Thyroid gland (tissue), 4 donors: ENCODE measurements at regions not wholly inside any gene's neighbourhood (a gene's known extent, or its start where the extent isn't known, plus 50 kb on each side); places are given as distances from the start of the nearest gene placed in this dataset.

Source experiments
- DNase-seq, 2 donors: peaks; one replicate each; pipeline ENCODE4 v3.0.0-alpha.2; 2019
- H3K27ac ChIP-seq, 3 donors: fragments of 200-600 bp; sonication (generic); 1 replicate in 2 of 3; 2 replicates in 1 of 3; pipeline ENCODE4 v1.5.1; 2016 to 2019; ENCODE audit warnings: mild to moderate bottlenecking in 1 of 3, moderate library complexity in 1 of 3
- H3K27me3 ChIP-seq: fragments of 200-600 bp; sonication (generic); one replicate; pipeline ENCODE4 v1.5.1; 2019
- H3K36me3 ChIP-seq, 2 donors: fragments of 200-600 bp; sonication (generic); one replicate each; pipeline ENCODE4 v1.5.1; 2016 to 2019
- H3K4me1 ChIP-seq, 2 donors: fragments of 200-600 bp; sonication (generic); one replicate each; pipeline ENCODE4 v1.5.1; 2017 to 2019
- H3K4me3 ChIP-seq, 3 donors: fragments of 200-600 bp; sonication (generic); replicated peaks in 1 of 3; 1 replicate in 2 of 3; 2 replicates in 1 of 3; pipeline ENCODE4 v1.5.1; 2016; ENCODE audit warnings: mild to moderate bottlenecking in 1 of 3
- H3K9me3 ChIP-seq: fragments of 200-600 bp; sonication (generic); one replicate; pipeline ENCODE4 v1.5.1; 2017
- POLR2A ChIP-seq, 2 donors: fragments of 450-650 bp; IDR thresholded peaks; one replicate each; pipeline ENCODE4 v1.6.1; 2017; ENCODE audit warnings: antibody characterized with exemption in 2 of 2, mild to moderate bottlenecking in 2 of 2, moderate library complexity in 1 of 2
- WGBS, 2 donors: methylation state at CpG; one replicate each; pipeline ENCODE4 v1.1.5; 2017; 5-methylcytosine and 5-hydroxymethylcytosine counted together
- intact Hi-C: fragments of 100-400 bp; cut with DNase I; formaldehyde crosslinking; loops from one replicate; pipeline ENCODE4 v1.15.1; 2023
- TF ChIP-seq, protein P1 (sequence below), 6 experiments: fragments of 200-600 bp in 3 of 6; fragments of 450-650 bp in 3 of 6; sonication (generic) in 3 of 6; IDR thresholded peaks; one replicate each; pipeline ENCODE4 v1.5.1; 2016 to 2019; ENCODE audit warnings: antibody characterized with exemption in 6 of 6, mild to moderate bottlenecking in 2 of 6, inconsistent platforms in 1 of 6, moderate library complexity in 1 of 6

DNA sequence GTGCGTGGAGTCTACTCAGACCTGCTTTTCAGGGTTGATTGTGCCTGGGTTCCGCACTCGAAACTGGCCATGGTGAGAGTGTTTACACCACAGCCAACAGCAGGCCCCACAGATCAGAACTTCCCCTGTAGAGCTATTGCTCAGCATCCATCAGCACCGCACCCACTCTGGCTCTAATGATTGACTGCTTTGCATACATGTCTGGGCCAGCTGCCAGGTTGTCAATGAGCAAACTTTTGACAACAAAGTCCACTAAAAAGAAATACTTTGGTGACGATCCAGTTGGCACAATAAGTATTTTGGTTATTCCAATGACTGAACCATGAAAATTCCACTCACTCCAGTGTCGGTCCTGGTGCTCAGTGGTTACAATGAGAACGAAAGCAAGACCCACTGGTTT lies 190.7 kb downstream of the FOXL1 start:
- Histone ChIP-seq H3K27ac (no peak overlapping the region), H3K4me3 (no peak overlapping the region), H3K9me3 (no peaks in the 10 kb centered on the region), H3K27me3 (no peaks in the 10 kb centered on the region), H3K4me1 (peaks cover 0 to 6% of the 10 kb centered on the region in 2 donors), H3K36me3 (no peaks in the 10 kb centered on the region)
- WGBS, 2 donors, result 36 to 49% methylated on average over 6 to 7 of the region's 7 CpGs
- DNase-seq, result peak; percentile 71
- intact Hi-C loops, result no loop called here
- no peak for TF ChIP-seq POLR2A (IDR thresholded peaks at IDR 0.05)
- TF ChIP-seq, protein P1, sequence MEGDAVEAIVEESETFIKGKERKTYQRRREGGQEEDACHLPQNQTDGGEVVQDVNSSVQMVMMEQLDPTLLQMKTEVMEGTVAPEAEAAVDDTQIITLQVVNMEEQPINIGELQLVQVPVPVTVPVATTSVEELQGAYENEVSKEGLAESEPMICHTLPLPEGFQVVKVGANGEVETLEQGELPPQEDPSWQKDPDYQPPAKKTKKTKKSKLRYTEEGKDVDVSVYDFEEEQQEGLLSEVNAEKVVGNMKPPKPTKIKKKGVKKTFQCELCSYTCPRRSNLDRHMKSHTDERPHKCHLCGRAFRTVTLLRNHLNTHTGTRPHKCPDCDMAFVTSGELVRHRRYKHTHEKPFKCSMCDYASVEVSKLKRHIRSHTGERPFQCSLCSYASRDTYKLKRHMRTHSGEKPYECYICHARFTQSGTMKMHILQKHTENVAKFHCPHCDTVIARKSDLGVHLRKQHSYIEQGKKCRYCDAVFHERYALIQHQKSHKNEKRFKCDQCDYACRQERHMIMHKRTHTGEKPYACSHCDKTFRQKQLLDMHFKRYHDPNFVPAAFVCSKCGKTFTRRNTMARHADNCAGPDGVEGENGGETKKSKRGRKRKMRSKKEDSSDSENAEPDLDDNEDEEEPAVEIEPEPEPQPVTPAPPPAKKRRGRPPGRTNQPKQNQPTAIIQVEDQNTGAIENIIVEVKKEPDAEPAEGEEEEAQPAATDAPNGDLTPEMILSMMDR (IDR thresholded peaks at IDR 0.05), result no peak

DNA sequence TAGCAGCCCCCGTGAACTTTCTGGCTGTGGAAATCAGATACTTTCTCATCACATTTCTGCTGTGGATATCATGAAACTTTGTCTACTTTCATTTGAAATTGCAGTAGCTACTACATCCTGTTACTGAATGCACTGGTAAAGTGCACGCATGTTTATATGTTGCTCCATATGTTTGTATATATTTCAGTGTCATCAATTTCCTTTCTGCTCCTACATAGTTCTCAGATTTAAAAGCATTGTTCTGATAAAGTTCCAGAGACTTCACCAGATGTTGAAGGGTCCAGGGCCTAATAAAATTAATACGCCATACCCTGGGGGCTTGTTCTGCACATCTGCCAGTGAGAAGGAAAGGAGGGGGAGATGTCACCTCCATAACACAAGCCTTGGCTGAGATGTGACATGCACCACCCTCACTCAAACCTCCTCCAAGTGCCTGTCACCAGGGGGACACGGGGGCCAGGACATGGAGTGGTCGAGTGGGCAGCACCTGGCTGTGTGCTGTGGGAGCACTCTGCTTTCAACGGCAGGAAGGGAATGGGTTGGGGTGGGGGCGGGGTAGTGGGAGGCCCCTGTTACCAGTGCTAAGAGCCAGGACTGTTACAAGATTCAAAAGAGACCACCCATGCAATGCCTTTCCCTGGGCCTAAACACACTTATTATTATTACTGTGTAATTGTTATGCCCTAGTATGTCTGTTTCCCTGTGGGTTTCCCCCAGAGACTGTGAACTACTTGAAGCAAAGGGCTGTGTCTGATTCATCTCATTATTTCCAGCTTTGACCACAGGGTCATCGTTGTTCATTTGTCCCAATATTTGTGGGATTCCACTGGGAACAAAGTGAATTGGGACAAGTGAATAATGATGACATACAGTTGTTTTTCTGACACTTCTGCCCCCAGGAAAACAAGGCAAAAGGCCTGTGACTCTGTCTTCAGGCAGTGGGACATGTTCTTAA lies 193.4 kb downstream of the FOXL1 start:
- Histone ChIP-seq H3K27me3 (no peaks in the 10 kb centered on the region), H3K4me3 (no peak overlapping the region), H3K4me1 (peaks cover 0 to 6% of the 10 kb centered on the region in 2 donors), H3K36me3 (no peaks in the 10 kb centered on the region), H3K27ac (no peak overlapping the region), H3K9me3 (no peaks in the 10 kb centered on the region)
- intact Hi-C loops, result no loop called here
- TF ChIP-seq, protein P1 (IDR thresholded peaks at IDR 0.05), result no peak
- no peak for TF ChIP-seq POLR2A (IDR thresholded peaks at IDR 0.05)
- DNase-seq, result no peak
- 68 to 70% methylated on average over 8 of the region's 8 CpGs for WGBS, 2 donors

DNA sequence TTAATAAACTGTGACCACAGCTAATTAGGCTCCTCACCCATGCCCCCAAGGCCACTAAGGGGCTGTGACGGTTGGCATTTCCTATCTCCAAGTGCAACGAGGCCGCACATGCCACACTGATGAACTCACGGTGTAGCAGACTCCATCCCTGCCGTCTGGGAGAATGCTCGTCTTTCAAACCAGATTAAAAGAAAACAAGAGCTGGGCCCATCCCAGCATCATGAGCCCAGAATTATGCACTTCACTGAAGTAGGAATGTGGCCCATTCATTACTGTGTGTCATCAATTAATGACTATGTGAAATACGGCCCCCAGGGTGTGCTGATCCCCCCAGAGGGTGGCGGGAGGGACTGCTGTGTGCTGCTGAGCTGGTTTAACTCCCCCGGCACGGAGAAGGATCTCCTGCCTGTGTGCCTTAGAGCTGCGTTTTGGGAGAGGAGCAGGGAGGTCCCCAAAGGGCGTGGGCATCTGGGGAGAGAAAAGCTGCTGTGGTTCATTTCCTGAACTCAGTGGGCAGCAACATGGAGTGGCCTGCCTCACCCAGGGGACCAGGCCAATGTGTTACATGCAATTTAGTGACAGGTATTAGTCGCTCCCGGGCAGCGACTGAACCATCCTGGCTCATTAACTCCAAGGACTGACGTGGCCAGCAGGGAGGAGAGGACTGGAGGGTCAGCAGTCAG lies 194.5 kb downstream of the FOXL1 start:
- Histone ChIP-seq H3K4me1 (peaks cover 0 to 6% of the 10 kb centered on the region in 2 donors), H3K4me3 (no peak overlapping the region), H3K27ac (no peak overlapping the region), H3K9me3 (no peaks in the 10 kb centered on the region), H3K27me3 (no peaks in the 10 kb centered on the region), H3K36me3 (no peaks in the 10 kb centered on the region)
- intact Hi-C loops, result no loop called here
- DNase-seq, result no peak
- WGBS, 2 donors, result 65 to 73% methylated on average over 16 of the region's 16 CpGs
- TF ChIP-seq, protein P1 (IDR thresholded peaks at IDR 0.05), result no peak
- no peak for TF ChIP-seq POLR2A (IDR thresholded peaks at IDR 0.05)

DNA sequence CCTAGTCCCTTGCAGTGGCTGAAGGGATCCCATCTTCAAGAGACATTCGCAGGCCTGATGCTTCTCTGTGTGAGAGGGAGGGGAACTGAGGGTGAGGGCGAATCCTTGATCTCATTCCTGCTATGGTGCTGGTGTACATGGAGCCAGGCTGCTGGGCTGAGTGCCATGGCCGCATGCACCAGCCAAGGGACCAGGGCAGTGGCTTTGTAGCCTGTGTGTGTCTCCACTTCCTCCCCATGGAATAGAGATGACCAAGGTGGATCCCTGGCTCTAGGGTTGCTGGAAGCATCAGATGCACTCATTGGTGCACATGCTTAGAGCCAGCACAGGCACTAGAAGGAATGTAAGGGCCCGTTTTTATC lies 195.0 kb downstream of the FOXL1 start:
- no peak for DNase-seq
- intact Hi-C loops, result no loop called here
- Histone ChIP-seq H3K4me3 (no peak overlapping the region), H3K4me1 (peaks cover 0 to 6% of the 10 kb centered on the region in 2 donors), H3K36me3 (no peaks in the 10 kb centered on the region), H3K9me3 (no peaks in the 10 kb centered on the region), H3K27me3 (no peaks in the 10 kb centered on the region), H3K27ac (no peak overlapping the region)
- WGBS, 2 donors, result 68 to 83% methylated on average over 4 of the region's 4 CpGs
- TF ChIP-seq, protein P1 (IDR thresholded peaks at IDR 0.05), result no peak
- TF ChIP-seq POLR2A (IDR thresholded peaks at IDR 0.05), result no peak

DNA sequence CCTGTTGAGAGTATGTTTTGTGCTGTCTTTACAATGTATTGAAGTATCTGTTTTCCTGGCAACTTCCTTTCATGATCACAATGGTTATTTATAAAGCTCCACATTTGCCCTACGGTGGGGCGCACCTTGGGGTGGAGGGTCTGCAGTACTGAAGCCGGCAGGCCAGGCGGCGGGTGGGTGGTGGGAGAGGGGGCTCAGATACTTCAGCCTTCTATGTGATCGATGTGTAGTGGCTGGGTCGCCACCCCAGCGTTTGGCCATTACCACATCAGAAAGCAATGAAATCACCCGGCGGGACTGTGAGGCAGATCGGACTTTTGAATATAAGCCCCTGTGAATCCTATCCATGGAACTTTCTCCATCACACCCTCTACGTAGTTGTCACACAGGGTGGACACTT lies 196.6 kb downstream of the FOXL1 start:
- DNase-seq, result no peak
- Histone ChIP-seq H3K27me3 (no peaks in the 10 kb centered on the region), H3K9me3 (no peaks in the 10 kb centered on the region), H3K4me1 (no peaks in the 10 kb centered on the region), H3K27ac (no peak overlapping the region), H3K4me3 (no peak overlapping the region), H3K36me3 (no peaks in the 10 kb centered on the region)
- WGBS, 2 donors, result 83 to 88% methylated on average over 12 of the region's 12 CpGs
- intact Hi-C loops, result no loop called here
- TF ChIP-seq, protein P1 (IDR thresholded peaks at IDR 0.05), result no peak
- no peak for TF ChIP-seq POLR2A (IDR thresholded peaks at IDR 0.05)
